ENCODE measurements at regions not wholly inside any gene's neighbourhood (a gene's known extent, or its start where the extent isn't known, plus 50 kb on each side); places are given as distances from the start of the nearest gene placed in this dataset.

- POLR2A ChIA-PET, result no interaction called here
- no peaks in the 10 kb centered on the region for H3K9me3 Mint-ChIP-seq
Observed at GRCh38 chr10:91054325-91054724, 133.4 kb upstream of the ANKRD1 start.

GRCh38 chr10:91061187-91061586 lies 140.3 kb upstream of the ANKRD1 start:
- H3K36me3 Mint-ChIP-seq (ENCODE audit: low read depth), result no peaks in the 10 kb centered on the region
- no peak overlapping the region for H3K4me3 Mint-ChIP-seq
- ATAC-seq (ENCODE audit: low read depth), result no peak
- H3K27me3 Mint-ChIP-seq, result no peaks in the 10 kb centered on the region
- no peak for TF ChIP-seq CTCF (IDR thresholded peaks at IDR 0.05)
- intact Hi-C loops (cut with micrococcal nuclease), result no loop called here
- CTCF ChIA-PET, result no interaction called here
- POLR2A ChIA-PET, result no interaction called here
- no peaks in the 10 kb centered on the region for H3K9me3 Mint-ChIP-seq
- DNase-seq, result no peak
- H3K4me1 Mint-ChIP-seq, result no peaks in the 10 kb centered on the region
- H3K27ac Mint-ChIP-seq, result no peak overlapping the region

More at GRCh38 chr10:91054325-91054724, 133.4 kb upstream of the ANKRD1 start:
- TF ChIP-seq CTCF (IDR thresholded peaks at IDR 0.05), result no peak
- no peaks in the 10 kb centered on the region for H3K36me3 Mint-ChIP-seq (ENCODE audit: low read depth)
- no peak overlapping the region for H3K27ac Mint-ChIP-seq
- CTCF ChIA-PET, result interaction anchor here (1.9 kb wide), 1 partner anchor 48 kb away, joined by 4 read pairs; no protein-coding TSS in a partner anchor
- no peak overlapping the region for H3K4me3 Mint-ChIP-seq
- intact Hi-C loops (cut with micrococcal nuclease), result no loop called here
- DNase-seq, result no peak
- ATAC-seq (ENCODE audit: low read depth), result no peak
- no peaks in the 10 kb centered on the region for H3K4me1 Mint-ChIP-seq
- no peaks in the 10 kb centered on the region for H3K27me3 Mint-ChIP-seq

- DNase-seq, result no peak
- no peak for TF ChIP-seq CTCF (IDR thresholded peaks at IDR 0.05)
- Mint-ChIP-seq H3K27me3 (no peaks in the 10 kb centered on the region), H3K27ac (no peak overlapping the region), H3K4me1 (no peaks in the 10 kb centered on the region), H3K4me3 (no peak overlapping the region), H3K36me3 (ENCODE audit: low read depth) (no peaks in the 10 kb centered on the region), H3K9me3 (no peaks in the 10 kb centered on the region)
- ChIA-PET POLR2A (no interaction called here), CTCF (no interaction called here)
- no peak for ATAC-seq (ENCODE audit: low read depth)
- intact Hi-C loops (cut with micrococcal nuclease), result no loop called here
Observed at GRCh38 chr10:91061608-91062007, 140.7 kb upstream of the ANKRD1 start.

- TF ChIP-seq CTCF (IDR thresholded peaks at IDR 0.05), result no peak
- Mint-ChIP-seq H3K27ac (no peak overlapping the region), H3K4me3 (no peak overlapping the region), H3K4me1 (no peaks in the 10 kb centered on the region), H3K9me3 (no peaks in the 10 kb centered on the region), H3K36me3 (ENCODE audit: low read depth) (no peaks in the 10 kb centered on the region), H3K27me3 (no peaks in the 10 kb centered on the region)
- DNase-seq (no peak), ATAC-seq (ENCODE audit: low read depth) (no peak)
- intact Hi-C loops (cut with micrococcal nuclease), result no loop called here
- CTCF ChIA-PET, result no interaction called here
- POLR2A ChIA-PET, result no interaction called here
Observed at GRCh38 chr10:91062091-91062490, 141.2 kb upstream of the ANKRD1 start.

GRCh38 chr10:91071786-91072185 lies 148.7 kb upstream of the PCGF5 start:
- ChIA-PET CTCF (no interaction called here), POLR2A (no interaction called here)
- ATAC-seq (ENCODE audit: low read depth) (no peak), DNase-seq (no peak)
- H3K27ac Mint-ChIP-seq, result no peak overlapping the region
- no peaks in the 10 kb centered on the region for H3K36me3 Mint-ChIP-seq (ENCODE audit: low read depth)
- H3K27me3 Mint-ChIP-seq, result peaks cover 3% of the 10 kb centered on the region
- H3K4me3 Mint-ChIP-seq, result no peak overlapping the region
- H3K4me1 Mint-ChIP-seq, result no peaks in the 10 kb centered on the region
- intact Hi-C loops (cut with micrococcal nuclease), result loop anchor here (5.0 kb wide), 1 partner anchor 39 kb away; no protein-coding TSS in a partner anchor
- no peak for TF ChIP-seq CTCF (IDR thresholded peaks at IDR 0.05)
- no peaks in the 10 kb centered on the region for H3K9me3 Mint-ChIP-seq

Measured in activated B cell treated with CpG ODN at 0.5 μM for 24 hours (primary cell).